SU-DHL-6 (cell line): ENCODE measurements at regions not wholly inside any gene's neighbourhood (a gene's known extent, or its start where the extent isn't known, plus 50 kb on each side); places are given as distances from the start of the nearest gene placed in this dataset.

Experiments used
- EZH2phosphoT487 ChIP-seq: fragments of 200-600 bp; sonication (generic), shearing (Covaris generic); conservative IDR thresholded peaks from 2 replicates; pipeline ENCODE4 v1.6.1; 2018; ENCODE audit warnings: mild to moderate bottlenecking, antibody characterized with exemption, low read length, moderate library complexity, mixed read lengths
- TF ChIP-seq, protein P1 (sequence below): fragments of 200-600 bp; sonication (generic); IDR thresholded peaks from one replicate; pipeline ENCODE4 v1.5.1; 2017; ENCODE audit warnings: antibody characterized with exemption, mild to moderate bottlenecking, low read length, moderate library complexity; ENCODE audit not compliant: insufficient read depth, poor library complexity, severe bottlenecking

DNA sequence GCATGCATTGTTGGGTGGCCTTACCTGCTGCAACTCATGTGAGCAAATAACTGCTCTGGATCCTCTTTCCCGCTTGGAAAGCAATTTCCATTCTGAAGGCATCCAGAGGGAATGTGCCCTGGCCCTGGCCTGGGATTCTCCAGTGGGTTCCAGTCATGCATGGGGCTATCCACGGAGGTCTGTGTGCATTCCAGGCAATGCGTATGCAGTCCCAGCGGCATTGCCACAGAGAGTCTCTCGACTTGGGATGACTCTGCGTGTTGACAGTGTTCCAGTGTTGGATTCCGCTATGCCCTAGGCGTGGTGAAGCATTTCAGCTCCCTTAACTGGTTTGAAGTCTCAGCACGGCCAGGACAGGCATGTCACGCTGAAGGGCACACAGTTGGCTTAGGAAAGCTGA is 113.9 kb downstream of the SNRPN start:
- TF ChIP-seq, protein P1, sequence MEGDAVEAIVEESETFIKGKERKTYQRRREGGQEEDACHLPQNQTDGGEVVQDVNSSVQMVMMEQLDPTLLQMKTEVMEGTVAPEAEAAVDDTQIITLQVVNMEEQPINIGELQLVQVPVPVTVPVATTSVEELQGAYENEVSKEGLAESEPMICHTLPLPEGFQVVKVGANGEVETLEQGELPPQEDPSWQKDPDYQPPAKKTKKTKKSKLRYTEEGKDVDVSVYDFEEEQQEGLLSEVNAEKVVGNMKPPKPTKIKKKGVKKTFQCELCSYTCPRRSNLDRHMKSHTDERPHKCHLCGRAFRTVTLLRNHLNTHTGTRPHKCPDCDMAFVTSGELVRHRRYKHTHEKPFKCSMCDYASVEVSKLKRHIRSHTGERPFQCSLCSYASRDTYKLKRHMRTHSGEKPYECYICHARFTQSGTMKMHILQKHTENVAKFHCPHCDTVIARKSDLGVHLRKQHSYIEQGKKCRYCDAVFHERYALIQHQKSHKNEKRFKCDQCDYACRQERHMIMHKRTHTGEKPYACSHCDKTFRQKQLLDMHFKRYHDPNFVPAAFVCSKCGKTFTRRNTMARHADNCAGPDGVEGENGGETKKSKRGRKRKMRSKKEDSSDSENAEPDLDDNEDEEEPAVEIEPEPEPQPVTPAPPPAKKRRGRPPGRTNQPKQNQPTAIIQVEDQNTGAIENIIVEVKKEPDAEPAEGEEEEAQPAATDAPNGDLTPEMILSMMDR, result no peak
- no peak for TF ChIP-seq EZH2phosphoT487
